Psoas muscle (tissue), 7 donors: ENCODE measurements at regions not wholly inside any gene's neighbourhood (a gene's known extent, or its start where the extent isn't known, plus 50 kb on each side); places are given as distances from the start of the nearest gene placed in this dataset.
A peak's percentile ranks its signal among the peaks of the same experiment; 100 is the strongest.

Experiments used
- ATAC-seq, 4 donors: fragments of 200-7000 bp; cut with Tn5 transposase; one replicate each; pipeline ENCODE4 v1.9.1; 2020; ENCODE audit warnings: moderate library complexity in 3 of 4, mild to moderate bottlenecking in 2 of 4
- DNase-seq, 2 donors: peaks; one replicate each; pipeline ENCODE4 v3.0.0-alpha.2; 2020
- H3K27ac ChIP-seq: fragments of 200-600 bp; one replicate; pipeline ENCODE4 v1.8.0; 2022
- H3K27me3 ChIP-seq, 3 donors: fragments of 200-600 bp in 1 of 3; one replicate each; pipeline versions ENCODE4 v1.6.1 to v1.8.0; 2013 to 2022; ENCODE audit warnings: low read length in 2 of 3, mild to moderate bottlenecking in 2 of 3, moderate library complexity in 1 of 3; ENCODE audit not compliant: insufficient read depth in 3 of 3
- H3K36me3 ChIP-seq, 2 donors: fragments of 200-600 bp in 1 of 2; one replicate each; pipeline versions ENCODE4 v1.6.1 to v1.8.0; 2013 to 2022; ENCODE audit warnings: low read depth in 1 of 2, mild to moderate bottlenecking in 1 of 2, moderate library complexity in 1 of 2; ENCODE audit not compliant: insufficient read depth in 1 of 2
- H3K4me1 ChIP-seq: fragments of 200-600 bp; one replicate; pipeline ENCODE4 v1.8.0; 2022
- H3K4me3 ChIP-seq: fragments of 200-600 bp; one replicate; pipeline ENCODE4 v1.8.0; 2022; ENCODE audit warnings: mild to moderate bottlenecking
- H3K9me3 ChIP-seq: fragments of 200-600 bp; one replicate; pipeline ENCODE4 v1.8.0; 2022
- CTCF ChIP-seq: fragments of 200-600 bp; IDR thresholded peaks from one replicate; pipeline ENCODE4 v1.8.0; 2022; ENCODE audit warnings: antibody characterized with exemption
- WGBS, 3 donors: extraction: QIAGEN DNeasy Blood & Tissue Kit; methylation state at CpG; one replicate each; pipeline versions ENCODE4 v1.1.6 to v1.1.7; 2013; 5-methylcytosine and 5-hydroxymethylcytosine counted together
- intact Hi-C, 2 donors: fragments of 100-400 bp; cut with DNase I; formaldehyde crosslinking; loops; one replicate each; pipeline versions ENCODE4 v1.11.0 to v1.14.2; 2022
- donor health status: healthy with polysubstance abuse.
- donor health status: DM: no; HTN: no; CAD: no; lungs with moderate emphysema.
- donor health status: Bipolar disorder and iron deficiency.
- donor health status: healthy.
- donor health status: DM: yes; HTN: yes; CAD: no.
- donor health status: DM: no; HTN: no; CAD: no.
- donor health status: DM: yes; HTN: yes; CAD: no.

GRCh38 chr2:37779611-37780386 lies 108.4 kb upstream of the CDC42EP3 start:
- Histone ChIP-seq H3K27ac (peak overlapping the region; percentile 73), H3K4me1 (peaks cover 38% of the 10 kb centered on the region), H3K9me3 (no peaks in the 10 kb centered on the region), H3K4me3 (no peak overlapping the region), H3K36me3 (no peaks in the 10 kb centered on the region), H3K27me3 (no peaks in the 10 kb centered on the region)
- no peak for TF ChIP-seq CTCF
- DNase-seq (no peak), ATAC-seq (no peak)
- WGBS, 3 donors = 87 to 98% (median 91%) methylated on average over 2 of the region's 2 CpGs
- intact Hi-C loops = loop anchor here in 1 of 2 donors (5.0 kb wide), 1 partner anchor 102 kb away; no protein-coding TSS in a partner anchor

GRCh38 chr2:37780387-37780676 lies 108.9 kb upstream of the CDC42EP3 start:
- H3K9me3 ChIP-seq = no peaks in the 10 kb centered on the region

GRCh38 chr2:37781028-37781427 lies 109.6 kb upstream of the CDC42EP3 start:
- Histone ChIP-seq H3K9me3 (no peaks in the 10 kb centered on the region), H3K27me3 (no peaks in the 10 kb centered on the region), H3K4me1 (peaks cover 33% of the 10 kb centered on the region), H3K4me3 (no peak overlapping the region), H3K36me3 (no peaks in the 10 kb centered on the region), H3K27ac (peak overlapping the region; percentile 73)
- DNase-seq (no peak), ATAC-seq (peak; percentile 55 to 78 (median 69))
- 68 to 90% (median 75%) methylated on average over 5 of the region's 5 CpGs for WGBS, 3 donors
- TF ChIP-seq CTCF = no peak
- intact Hi-C loops = no loop called here

More at GRCh38 chr2:37780387-37780676, 108.9 kb upstream of the CDC42EP3 start:
- Histone ChIP-seq H3K4me3 (no peak overlapping the region), H3K4me1 (peaks cover 38% of the 10 kb centered on the region), H3K27me3 (no peaks in the 10 kb centered on the region), H3K27ac (peak overlapping the region; percentile 73), H3K36me3 (no peaks in the 10 kb centered on the region)
- TF ChIP-seq CTCF = no peak
- WGBS, 3 donors = 83 to 94% (median 89%) methylated on average over 2 of the region's 2 CpGs
- ATAC-seq = no peak
- intact Hi-C loops = no loop called here
- DNase-seq = no peak

GRCh38 chr2:37782155-37782673 lies 110.8 kb upstream of the CDC42EP3 start:
- WGBS, 3 donors = 75 to 90% (median 82%) methylated on average over 8 of the region's 8 CpGs
- peaks cover 30% of the 10 kb centered on the region for H3K4me1 ChIP-seq
- intact Hi-C loops = no loop called here
- no peaks in the 10 kb centered on the region for H3K9me3 ChIP-seq
- DNase-seq (no peak), ATAC-seq (peak in 1 of 4 donors; percentile 19)
- H3K4me3 ChIP-seq = no peak overlapping the region
- H3K27ac ChIP-seq = peak overlapping the region; percentile 73
- no peak for TF ChIP-seq CTCF
- H3K27me3 ChIP-seq = no peaks in the 10 kb centered on the region
- no peaks in the 10 kb centered on the region for H3K36me3 ChIP-seq
